Astrocyte (in vitro differentiated cells and primary cell): ENCODE measurements at regions not wholly inside any gene's neighbourhood (a gene's known extent, or its start where the extent isn't known, plus 50 kb on each side); places are given as distances from the start of the nearest gene placed in this dataset.
"Not testable (repeated sequence)": the region's sequence is repeated elsewhere in the genome, so short reads cannot be mapped to it uniquely, and the experiment has no call there.

Experiments used
- DNase-seq: peaks from one replicate; pipeline ENCODE4 v3.0.0-alpha.2; 2010; ENCODE audit warnings: low read depth
- FAIRE-seq: peaks from 2 replicates; lab custom pipeline; 2011; peaks lifted over from hg19 to GRCh38; lab: Jason Lieb, UNC
- H2AFZ ChIP-seq: 2 replicates; pipeline ENCODE4 v1.6.0; 2012; ENCODE audit warnings: low read depth, low read length, inconsistent platforms
- H3K27ac ChIP-seq: 2 replicates; pipeline ENCODE4 v1.5.1; 2011; ENCODE audit warnings: low read depth, low read length, inconsistent platforms
- H3K27me3 ChIP-seq: 2 replicates; pipeline ENCODE4 v1.6.0; 2011; ENCODE audit warnings: low read length, inconsistent platforms; ENCODE audit not compliant: insufficient read depth
- H3K36me3 ChIP-seq: 2 replicates; pipeline ENCODE4 v1.5.1; 2011; ENCODE audit warnings: low read length, inconsistent platforms; ENCODE audit not compliant: insufficient read depth
- H3K4me1 ChIP-seq: 2 replicates; pipeline ENCODE4 v1.5.1; 2011; ENCODE audit warnings: low read length, inconsistent platforms; ENCODE audit not compliant: insufficient read depth
- H3K4me2 ChIP-seq: 2 replicates; pipeline ENCODE4 v1.6.0; 2012; ENCODE audit warnings: low read length, inconsistent platforms
- H3K4me3 ChIP-seq: 2 replicates; pipeline ENCODE4 v1.5.1; 2011; ENCODE audit warnings: low read depth, mild to moderate bottlenecking, low read length, inconsistent platforms; ENCODE audit not compliant: insufficient read depth
- H3K79me2 ChIP-seq: 2 replicates; pipeline ENCODE4 v1.6.0; 2012; ENCODE audit warnings: mild to moderate bottlenecking, low read length, inconsistent platforms; ENCODE audit not compliant: insufficient read depth
- H3K9ac ChIP-seq: 2 replicates; pipeline ENCODE4 v1.6.0; 2012; ENCODE audit warnings: mild to moderate bottlenecking, low read length, inconsistent platforms
- H3K9me3 ChIP-seq: 2 replicates; pipeline ENCODE4 v1.5.1; 2012; ENCODE audit warnings: low read depth, mild to moderate bottlenecking, low read length, inconsistent platforms; ENCODE audit not compliant: insufficient read depth
- H4K20me1 ChIP-seq: 2 replicates; pipeline ENCODE4 v1.6.0; 2012; ENCODE audit warnings: low read length, inconsistent platforms; ENCODE audit not compliant: insufficient read depth
- H3K27ac Mint-ChIP-seq: one replicate; pipeline ENCODE4 v1.8.0; 2021; ENCODE audit warnings: mild to moderate bottlenecking, mixed read lengths; ENCODE audit not compliant: unreplicated experiment
- H3K27me3 Mint-ChIP-seq: one replicate; pipeline ENCODE4 v1.8.0; 2021; ENCODE audit warnings: low read depth, mixed read lengths; ENCODE audit not compliant: unreplicated experiment
- H3K36me3 Mint-ChIP-seq: one replicate; pipeline ENCODE4 v1.8.0; 2021; ENCODE audit warnings: low read depth, mixed read lengths; ENCODE audit not compliant: unreplicated experiment
- H3K4me1 Mint-ChIP-seq: one replicate; pipeline ENCODE4 v1.8.0; 2021; ENCODE audit warnings: low read depth, mixed read lengths; ENCODE audit not compliant: unreplicated experiment
- H3K4me3 Mint-ChIP-seq: one replicate; pipeline ENCODE4 v1.8.0; 2021; ENCODE audit warnings: mild to moderate bottlenecking, moderate library complexity, mixed read lengths; ENCODE audit not compliant: unreplicated experiment
- H3K9me3 Mint-ChIP-seq: one replicate; pipeline ENCODE4 v1.8.0; 2021; ENCODE audit warnings: mild to moderate bottlenecking, mixed read lengths; ENCODE audit not compliant: unreplicated experiment
- CTCF ChIP-seq: IDR thresholded peaks from 2 replicates; pipeline ENCODE4 v1.5.1; 2011; ENCODE audit warnings: low read depth, mild to moderate bottlenecking, inconsistent platforms, low read length, moderate library complexity; ENCODE audit not compliant: insufficient read depth
- EZH2 ChIP-seq: IDR thresholded peaks from 2 replicates; pipeline ENCODE4 v1.6.1; 2012; ENCODE audit warnings: mild to moderate bottlenecking, low read length, inconsistent platforms; ENCODE audit not compliant: insufficient read depth

GRCh38 chr7:128591705-128592104, 80.4 kb upstream of the GARIN1A start:
- no peaks in the 10 kb centered on the region for H3K9me3 Mint-ChIP-seq
- H2AFZ ChIP-seq, result no peak overlapping the region
- H3K4me3 ChIP-seq, result no peak overlapping the region
- H3K4me2 ChIP-seq, result no peak overlapping the region
- FAIRE-seq (no peak), DNase-seq (no peak)
- H3K79me2 ChIP-seq, result peaks cover 4% of the 10 kb centered on the region
- peaks cover 11% of the 10 kb centered on the region for H3K36me3 Mint-ChIP-seq
- peaks cover 18% of the 10 kb centered on the region for H4K20me1 ChIP-seq
- no peak for TF ChIP-seq EZH2
- no peak for TF ChIP-seq CTCF
- H3K27ac Mint-ChIP-seq, result no peak overlapping the region
- H3K27me3 Mint-ChIP-seq, result no peaks in the 10 kb centered on the region
- no peaks in the 10 kb centered on the region for H3K27me3 ChIP-seq
- H3K9me3 ChIP-seq, result no peaks in the 10 kb centered on the region
- H3K36me3 ChIP-seq, result peaks cover 9% of the 10 kb centered on the region
- no peak overlapping the region for H3K9ac ChIP-seq
- H3K4me3 Mint-ChIP-seq, result no peak overlapping the region
- H3K4me1 Mint-ChIP-seq, result peaks cover 6% of the 10 kb centered on the region
- H3K4me1 ChIP-seq, result no peaks in the 10 kb centered on the region
- H3K27ac ChIP-seq, result no peak overlapping the region

GRCh38 chr7:128592209-128592608, 79.9 kb upstream of the GARIN1A start:
- H3K9me3 Mint-ChIP-seq, H3K36me3 ChIP-seq, H3K9ac ChIP-seq, H3K9me3 ChIP-seq, H3K4me1 Mint-ChIP-seq, H3K4me1 ChIP-seq, H3K4me2 ChIP-seq, H3K4me3 Mint-ChIP-seq, DNase-seq, H3K27me3 Mint-ChIP-seq, H2AFZ ChIP-seq, H3K27me3 ChIP-seq, H3K79me2 ChIP-seq, H3K27ac Mint-ChIP-seq, H3K27ac ChIP-seq, H3K4me3 ChIP-seq, FAIRE-seq: not testable (repeated sequence)
- peaks cover 11% of the 10 kb centered on the region for H3K36me3 Mint-ChIP-seq
- H4K20me1 ChIP-seq, result peaks cover 19% of the 10 kb centered on the region

- not testable (repeated sequence) for H3K36me3 Mint-ChIP-seq, H3K4me1 ChIP-seq, H3K4me3 Mint-ChIP-seq, H3K4me2 ChIP-seq, H3K36me3 ChIP-seq, H2AFZ ChIP-seq, H3K27me3 ChIP-seq, FAIRE-seq, H3K9me3 ChIP-seq, H3K4me3 ChIP-seq, H3K27me3 Mint-ChIP-seq, H3K9me3 Mint-ChIP-seq, H3K27ac Mint-ChIP-seq, DNase-seq, H3K9ac ChIP-seq, H3K79me2 ChIP-seq, H3K27ac ChIP-seq
- H3K4me1 Mint-ChIP-seq, result peaks cover 12% of the 10 kb centered on the region
- H4K20me1 ChIP-seq, result peaks cover 22% of the 10 kb centered on the region
These were observed 78.0 kb upstream of the GARIN1A start for GRCh38 chr7:128594061-128594460.

GRCh38 chr7:128596336-128597128, 75.6 kb upstream of the GARIN1A start:
- not testable (repeated sequence) for H3K4me3 Mint-ChIP-seq, H2AFZ ChIP-seq, DNase-seq, H3K36me3 ChIP-seq, H3K27me3 Mint-ChIP-seq, H3K9me3 Mint-ChIP-seq, H3K4me2 ChIP-seq, H3K4me3 ChIP-seq, H3K9ac ChIP-seq, H3K4me1 ChIP-seq, FAIRE-seq, H3K9me3 ChIP-seq, H3K27ac ChIP-seq, H3K27me3 ChIP-seq
- peaks cover 11% of the 10 kb centered on the region for H3K36me3 Mint-ChIP-seq
- H3K4me1 Mint-ChIP-seq, result peaks cover 20% of the 10 kb centered on the region
- peaks cover 11% of the 10 kb centered on the region for H3K79me2 ChIP-seq
- H3K27ac Mint-ChIP-seq, result peak overlapping the region; percentile 38
- peaks cover 33% of the 10 kb centered on the region for H4K20me1 ChIP-seq

- Histone ChIP-seq H3K79me2 (peaks cover 16% of the 10 kb centered on the region), H4K20me1 (peaks cover 31% of the 10 kb centered on the region)
- not testable (repeated sequence) for H3K27me3 ChIP-seq, H3K4me3 ChIP-seq, H3K36me3 ChIP-seq, H3K27me3 Mint-ChIP-seq, H2AFZ ChIP-seq, H3K27ac ChIP-seq, FAIRE-seq, H3K9ac ChIP-seq, H3K9me3 Mint-ChIP-seq, H3K4me3 Mint-ChIP-seq, H3K4me2 ChIP-seq, H3K9me3 ChIP-seq, H3K4me1 ChIP-seq, H3K27ac Mint-ChIP-seq
- peak; percentile 27 for DNase-seq
- Mint-ChIP-seq H3K4me1 (peaks cover 20% of the 10 kb centered on the region), H3K36me3 (peaks cover 11% of the 10 kb centered on the region)
These were observed 73.1 kb upstream of the GARIN1A start for GRCh38 chr7:128598946-128599345.
